ENCODE measurements at regions not wholly inside any gene's neighbourhood (a gene's known extent, or its start where the extent isn't known, plus 50 kb on each side); places are given as distances from the start of the nearest gene placed in this dataset.

DNA sequence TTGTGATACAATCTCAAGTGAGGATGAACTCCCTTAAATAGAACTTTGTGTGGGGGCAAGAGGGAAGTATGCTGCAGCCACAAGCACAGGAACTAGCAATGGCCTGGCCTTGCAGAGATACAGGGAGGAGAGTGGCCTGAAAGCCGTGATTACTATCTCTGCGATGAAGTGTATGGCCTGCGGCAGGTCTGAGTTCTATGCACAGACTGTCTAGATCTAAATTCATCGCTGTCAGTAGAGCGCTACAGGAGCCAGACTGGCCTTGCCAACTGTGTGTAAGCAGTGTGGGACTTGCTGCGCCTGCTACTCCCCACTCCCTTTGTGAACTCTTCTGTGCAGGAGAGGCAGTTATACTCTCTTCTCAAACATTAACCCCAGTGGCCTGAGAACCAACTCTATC is 997.0 kb downstream of the GRIK2 start:
- Histone ChIP-seq H3K4me3 (replicated peaks in 1 of 3; ENCODE audit: insufficient read depth in 1 of 3, low read depth in 2 of 3, low read length in 3 of 3) (no peak overlapping the region), H3K27ac (ENCODE audit: extremely low read length, insufficient read depth, low read length) (no peak overlapping the region), H3K4me1 (ENCODE audit: insufficient read depth, low read length) (no peaks in the 10 kb centered on the region), H3K27me3 (ENCODE audit: control insufficient read depth in 1 of 2, insufficient read depth in 2 of 2, low read length in 2 of 2) (no peaks in the 10 kb centered on the region), H3K4me2 (ENCODE audit: low read depth, low read length) (no peak overlapping the region), H3K36me3 (replicated peaks in 1 of 2; ENCODE audit: control insufficient read depth in 1 of 2, insufficient read depth in 2 of 2, low read length in 2 of 2) (no peaks in the 10 kb centered on the region), H3K79me2 (ENCODE audit: insufficient read depth, low read length) (no peaks in the 10 kb centered on the region), H3K9ac (ENCODE audit: insufficient read depth, low read depth, low read length) (no peak overlapping the region), H2AFZ (ENCODE audit: low read length) (no peak overlapping the region), H3K9me3 (ENCODE audit: low read length) (no peaks in the 10 kb centered on the region), H4K20me1 (ENCODE audit: insufficient read depth, low read length) (no peaks in the 10 kb centered on the region)
- in situ Hi-C loops (cut with HindIII; ENCODE audit: extremely low pct_ligation_motif_present, low pct_unique_long_range_greater_than_20kb) (no loop called here), intact Hi-C loops (cut with micrococcal nuclease; ENCODE audit: unreplicated experiment) (no loop called here)
- TF ChIP-seq BCL6 (CRISPR knock-in tag; IDR thresholded peaks at IDR 0.05) (no peak), IRF2 (CRISPR knock-in tag; IDR thresholded peaks at IDR 0.05) (no peak), KMT2B (CRISPR knock-in tag; IDR thresholded peaks at IDR 0.05) (no peak), NFAT5 (CRISPR knock-in tag; IDR thresholded peaks at IDR 0.05) (no peak), ZNF674 (CRISPR knock-in tag; IDR thresholded peaks at IDR 0.05; ENCODE audit: low read depth) (no peak), ZSCAN30 (CRISPR knock-in tag; IDR thresholded peaks at IDR 0.05) (no peak), ZNF101 (CRISPR knock-in tag; IDR thresholded peaks at IDR 0.05; ENCODE audit: borderline replicate concordance, low read depth) (no peak), TGIF2 (CRISPR knock-in tag; IDR thresholded peaks at IDR 0.05) (no peak), ZFP1 (CRISPR knock-in tag; IDR thresholded peaks at IDR 0.05) (no peak), SNAPC2 (CRISPR knock-in tag; IDR thresholded peaks at IDR 0.05) (no peak)
- TF ChIP-seq, protein P1, sequence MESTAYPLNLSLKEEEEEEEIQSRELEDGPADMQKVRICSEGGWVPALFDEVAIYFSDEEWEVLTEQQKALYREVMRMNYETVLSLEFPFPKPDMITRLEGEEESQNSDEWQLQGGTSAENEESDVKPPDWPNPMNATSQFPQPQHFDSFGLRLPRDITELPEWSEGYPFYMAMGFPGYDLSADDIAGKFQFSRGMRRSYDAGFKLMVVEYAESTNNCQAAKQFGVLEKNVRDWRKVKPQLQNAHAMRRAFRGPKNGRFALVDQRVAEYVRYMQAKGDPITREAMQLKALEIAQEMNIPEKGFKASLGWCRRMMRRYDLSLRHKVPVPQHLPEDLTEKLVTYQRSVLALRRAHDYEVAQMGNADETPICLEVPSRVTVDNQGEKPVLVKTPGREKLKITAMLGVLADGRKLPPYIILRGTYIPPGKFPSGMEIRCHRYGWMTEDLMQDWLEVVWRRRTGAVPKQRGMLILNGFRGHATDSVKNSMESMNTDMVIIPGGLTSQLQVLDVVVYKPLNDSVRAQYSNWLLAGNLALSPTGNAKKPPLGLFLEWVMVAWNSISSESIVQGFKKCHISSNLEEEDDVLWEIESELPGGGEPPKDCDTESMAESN (CRISPR knock-in tag; conservative IDR thresholded peaks at IDR 0.05), result no peak
- TF ChIP-seq, protein P2, sequence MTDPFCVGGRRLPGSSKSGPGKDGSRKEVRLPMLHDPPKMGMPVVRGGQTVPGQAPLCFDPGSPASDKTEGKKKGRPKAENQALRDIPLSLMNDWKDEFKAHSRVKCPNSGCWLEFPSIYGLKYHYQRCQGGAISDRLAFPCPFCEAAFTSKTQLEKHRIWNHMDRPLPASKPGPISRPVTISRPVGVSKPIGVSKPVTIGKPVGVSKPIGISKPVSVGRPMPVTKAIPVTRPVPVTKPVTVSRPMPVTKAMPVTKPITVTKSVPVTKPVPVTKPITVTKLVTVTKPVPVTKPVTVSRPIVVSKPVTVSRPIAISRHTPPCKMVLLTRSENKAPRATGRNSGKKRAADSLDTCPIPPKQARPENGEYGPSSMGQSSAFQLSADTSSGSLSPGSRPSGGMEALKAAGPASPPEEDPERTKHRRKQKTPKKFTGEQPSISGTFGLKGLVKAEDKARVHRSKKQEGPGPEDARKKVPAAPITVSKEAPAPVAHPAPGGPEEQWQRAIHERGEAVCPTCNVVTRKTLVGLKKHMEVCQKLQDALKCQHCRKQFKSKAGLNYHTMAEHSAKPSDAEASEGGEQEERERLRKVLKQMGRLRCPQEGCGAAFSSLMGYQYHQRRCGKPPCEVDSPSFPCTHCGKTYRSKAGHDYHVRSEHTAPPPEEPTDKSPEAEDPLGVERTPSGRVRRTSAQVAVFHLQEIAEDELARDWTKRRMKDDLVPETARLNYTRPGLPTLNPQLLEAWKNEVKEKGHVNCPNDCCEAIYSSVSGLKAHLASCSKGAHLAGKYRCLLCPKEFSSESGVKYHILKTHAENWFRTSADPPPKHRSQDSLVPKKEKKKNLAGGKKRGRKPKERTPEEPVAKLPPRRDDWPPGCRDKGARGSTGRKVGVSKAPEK (CRISPR knock-in tag; IDR thresholded peaks at IDR 0.05; ENCODE audit: borderline replicate concordance), result no peak
- TF ChIP-seq, protein P3, sequence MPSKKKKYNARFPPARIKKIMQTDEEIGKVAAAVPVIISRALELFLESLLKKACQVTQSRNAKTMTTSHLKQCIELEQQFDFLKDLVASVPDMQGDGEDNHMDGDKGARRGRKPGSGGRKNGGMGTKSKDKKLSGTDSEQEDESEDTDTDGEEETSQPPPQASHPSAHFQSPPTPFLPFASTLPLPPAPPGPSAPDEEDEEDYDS (CRISPR knock-in tag; IDR thresholded peaks at IDR 0.05), result no peak
- no TSS peak for BruUV-seq (replicated peaks)
- ChIA-PET CTCF (ENCODE audit: low intra/inter-chr PET ratio, low total read pairs) (no interaction called here), POLR2A (no interaction called here)
- 65% methylated on average over 6 of the region's 6 CpGs for WGBS (ENCODE audit: low lambda C conversion rate)
- DNase-seq (ENCODE audit: low spot score), result no peak
- no peak for FAIRE-seq
- no peak for ATAC-seq

Measured in HepG2 (cell line).